H1 (cell line): ENCODE measurements at regions not wholly inside any gene's neighbourhood (a gene's known extent, or its start where the extent isn't known, plus 50 kb on each side); places are given as distances from the start of the nearest gene placed in this dataset.

Source experiments
- CBX8 ChIP-seq: fragments of 300-800, 300-1000 bp; sonication (generic); IDR thresholded peaks from 2 replicates; pipeline ENCODE4 v1.7.1; 2016; ENCODE audit warnings: low read depth, low read length, borderline replicate concordance
- CHD2 ChIP-seq: IDR thresholded peaks from 2 replicates; pipeline ENCODE4 v1.6.1; 2012; ENCODE audit warnings: low read length, improper control_type of control experiment
- CTCF ChIP-seq, 3 experiments: IDR thresholded peaks; 1 replicate in 2 of 3; 2 replicates in 1 of 3; pipeline versions ENCODE4 v1.5.1 to v1.6.1; 2011; ENCODE audit warnings: low read length in 3 of 3, mild to moderate bottlenecking in 3 of 3, inconsistent platforms in 2 of 3, low read depth in 1 of 3, moderate library complexity in 1 of 3; ENCODE audit not compliant: insufficient read depth in 1 of 3; ENCODE audit errors: control extremely low read depth in 1 of 3
- EZH2 ChIP-seq: fragments of 200-600 bp; sonication (generic); IDR thresholded peaks from 2 replicates; pipeline ENCODE4 v1.7.1; 2012; ENCODE audit warnings: low read depth, mild to moderate bottlenecking, moderate library complexity, low read length, inconsistent platforms; ENCODE audit not compliant: severe bottlenecking
- POLR2AphosphoS5 ChIP-seq: IDR thresholded peaks from 2 replicates; pipeline ENCODE4 v1.6.1; 2011; ENCODE audit warnings: low read depth, low read length
- SIN3A ChIP-seq, 2 experiments: IDR thresholded peaks in 1 of 2; conservative IDR thresholded peaks in 1 of 2; 2 replicates each; pipeline ENCODE4 v1.6.1; 2011 to 2012; ENCODE audit warnings: low read length in 2 of 2, improper control_type of control experiment in 1 of 2, low read depth in 1 of 2, mild to moderate bottlenecking in 1 of 2
- SUZ12 ChIP-seq: fragments of 200-600 bp; sonication (generic); IDR thresholded peaks from 2 replicates; pipeline ENCODE4 v1.6.1; 2012; ENCODE audit warnings: mild to moderate bottlenecking, inconsistent platforms, low read length, moderate library complexity, mixed read lengths

GRCh38 chr4:181784881-181785280 is 458.3 kb upstream of the TENM3 start:
- TF ChIP-seq POLR2AphosphoS5 (no peak), EZH2 (no peak), CHD2 (no peak), SUZ12 (no peak), CTCF (IDR thresholded peaks at IDR 0.05; ENCODE audit: control extremely low read depth in 1 of 3, insufficient read depth in 1 of 3, low read depth in 1 of 3, low read length in 3 of 3) (no peak), CBX8 (no peak), SIN3A (conservative IDR thresholded peaks at IDR 0.05 in 1 of 2, IDR thresholded peaks at IDR 0.05 in 1 of 2; ENCODE audit: low read depth in 1 of 2, low read length in 2 of 2) (no peak)
